Germinal center (tissue), 1 donor: ENCODE measurements at regions not wholly inside any gene's neighbourhood (a gene's known extent, or its start where the extent isn't known, plus 50 kb on each side); places are given as distances from the start of the nearest gene placed in this dataset.
"Not testable (repeated sequence)": the region's sequence is repeated elsewhere in the genome, so short reads cannot be mapped to it uniquely, and the experiment has no call there.

Experiments used
- DNase-seq: peaks from one replicate; pipeline ENCODE4 v3.0.0; 2012; ENCODE audit warnings: mixed read lengths, low spot score

DNA sequence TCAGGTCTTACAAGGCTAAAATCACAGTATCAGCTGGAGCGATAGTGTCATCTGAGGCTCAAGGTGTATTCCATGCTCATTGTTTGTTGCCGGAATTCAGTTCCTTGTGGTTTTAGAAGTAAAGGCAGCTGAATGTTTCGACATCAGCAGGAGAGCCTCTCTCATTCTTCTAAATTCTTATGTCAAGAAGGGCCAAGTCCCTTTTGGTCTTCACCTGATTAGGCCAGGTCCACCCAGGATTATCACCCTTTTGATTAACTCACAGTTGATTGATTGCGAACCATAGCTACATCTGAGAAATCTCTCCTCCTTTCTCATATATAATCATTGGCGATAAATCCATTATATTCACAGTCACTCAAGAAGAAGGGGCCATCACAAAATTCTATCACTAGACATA is 806.7 kb upstream of the PRMT6 start:
- no peak for DNase-seq

DNA sequence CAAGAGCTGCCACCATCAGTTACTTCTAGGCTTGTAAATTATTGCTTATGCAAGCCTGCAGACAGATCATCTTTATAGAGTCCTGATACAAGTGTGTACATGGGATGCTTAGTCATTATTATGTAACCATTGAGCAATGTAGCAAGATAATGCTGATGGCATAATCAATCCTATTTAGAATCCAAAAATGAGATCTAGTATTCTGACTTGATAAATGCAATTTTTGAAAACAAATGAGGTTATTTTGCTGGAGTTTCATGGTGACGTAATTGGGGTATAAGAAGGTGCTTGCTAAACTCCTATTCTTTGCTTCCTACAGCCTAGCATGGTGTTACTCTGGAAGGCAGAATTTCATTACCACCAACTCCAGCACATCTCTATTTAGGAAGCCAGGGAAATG is 801.7 kb upstream of the PRMT6 start:
- no peak for DNase-seq

DNA sequence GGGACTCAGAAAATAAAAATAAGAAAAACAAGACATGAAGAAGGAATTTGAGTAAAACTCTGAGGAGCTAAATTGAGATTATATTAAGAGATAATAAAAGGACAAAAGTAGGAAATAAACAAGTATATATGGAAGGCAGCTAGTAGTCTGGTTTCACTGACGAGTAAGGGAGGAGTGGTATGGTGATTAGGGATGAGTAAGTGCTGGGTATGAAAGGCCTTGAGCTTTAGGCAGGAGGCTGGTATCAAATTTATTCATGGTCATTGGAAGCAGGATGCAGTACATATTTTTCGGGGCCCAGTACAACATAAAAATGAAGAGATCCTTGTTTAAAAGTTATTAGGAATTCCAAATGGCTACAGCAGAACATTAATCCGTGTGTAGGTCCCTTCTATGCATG is 789.7 kb upstream of the PRMT6 start:
- no peak for DNase-seq

DNA sequence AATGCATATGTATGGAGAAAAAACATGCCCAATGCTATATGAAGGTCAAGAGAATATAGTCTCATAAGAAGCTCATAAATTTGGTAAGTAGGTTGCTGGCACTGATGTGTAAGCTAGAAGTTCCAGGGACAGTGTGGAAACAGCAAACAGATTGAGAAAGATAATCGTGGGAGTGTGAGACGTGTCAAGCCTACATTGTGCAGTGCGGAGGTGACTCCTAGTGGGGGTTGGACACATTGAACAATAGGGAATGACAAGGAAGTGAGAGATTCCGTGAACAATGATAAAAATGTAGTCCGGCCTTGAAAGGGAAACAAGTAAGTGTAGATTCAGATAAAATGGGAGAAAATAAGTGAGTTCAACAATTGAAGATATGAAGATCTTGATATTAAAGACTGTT is 788.4 kb upstream of the PRMT6 start:
- DNase-seq = no peak

DNA sequence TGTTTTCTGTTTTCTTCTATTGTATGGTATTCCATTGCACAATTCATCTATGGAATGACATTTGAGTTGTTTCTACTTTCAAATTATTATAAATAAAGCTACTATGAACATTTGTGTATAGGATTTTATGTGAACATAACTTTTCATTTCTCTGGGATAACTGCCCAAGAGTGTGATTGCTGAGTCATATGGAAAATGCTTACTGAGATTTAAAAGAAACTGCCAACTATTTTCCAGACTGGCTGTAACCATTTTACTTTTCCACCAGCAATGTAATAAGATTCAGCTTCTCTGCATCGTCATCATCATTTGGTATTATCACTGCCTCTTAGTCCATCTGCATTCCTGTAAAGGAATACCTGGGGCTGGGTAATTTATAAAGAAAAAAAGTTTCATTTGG is 779.6 kb upstream of the PRMT6 start:
- no peak for DNase-seq

DNA sequence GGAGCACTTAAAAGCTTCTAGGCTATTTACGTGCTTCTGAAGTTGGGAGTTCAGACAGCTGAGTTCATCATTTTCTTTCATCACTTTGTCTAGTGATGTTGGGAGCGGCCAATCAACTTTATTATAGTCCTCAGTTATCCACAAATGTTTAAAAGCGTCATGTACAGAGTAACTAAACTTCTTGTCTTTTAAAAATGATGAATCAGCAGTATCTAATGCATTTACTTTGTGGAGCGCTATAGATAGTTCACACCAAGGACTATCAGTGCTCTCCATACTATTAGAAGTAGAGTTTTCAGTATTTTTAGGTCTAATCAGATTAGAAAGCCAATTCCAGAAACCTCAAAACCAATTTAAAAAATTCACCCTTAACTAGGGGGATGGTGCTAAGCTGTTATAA is 778.7 kb upstream of the PRMT6 start:
- DNase-seq = no peak

DNA sequence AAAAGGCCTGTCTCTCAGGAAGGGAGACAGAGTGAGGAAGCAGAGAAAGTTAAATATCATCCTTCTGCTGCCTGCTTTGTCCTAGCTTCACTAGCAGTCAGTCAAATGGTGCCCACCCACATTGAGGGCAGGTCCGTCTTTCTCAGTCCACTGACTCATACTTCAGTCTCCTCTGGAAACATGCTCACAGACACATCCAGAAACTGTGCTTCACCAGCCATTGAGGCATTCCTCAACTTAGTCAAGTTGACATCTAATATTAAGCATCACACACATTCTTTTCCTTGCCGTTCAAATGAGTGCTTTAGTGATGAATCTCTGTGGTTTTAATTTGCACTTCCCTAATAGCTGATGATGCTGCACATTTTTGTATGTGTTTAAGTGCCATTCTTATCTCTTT is 777.8 kb upstream of the PRMT6 start:
- DNase-seq = no peak

DNA sequence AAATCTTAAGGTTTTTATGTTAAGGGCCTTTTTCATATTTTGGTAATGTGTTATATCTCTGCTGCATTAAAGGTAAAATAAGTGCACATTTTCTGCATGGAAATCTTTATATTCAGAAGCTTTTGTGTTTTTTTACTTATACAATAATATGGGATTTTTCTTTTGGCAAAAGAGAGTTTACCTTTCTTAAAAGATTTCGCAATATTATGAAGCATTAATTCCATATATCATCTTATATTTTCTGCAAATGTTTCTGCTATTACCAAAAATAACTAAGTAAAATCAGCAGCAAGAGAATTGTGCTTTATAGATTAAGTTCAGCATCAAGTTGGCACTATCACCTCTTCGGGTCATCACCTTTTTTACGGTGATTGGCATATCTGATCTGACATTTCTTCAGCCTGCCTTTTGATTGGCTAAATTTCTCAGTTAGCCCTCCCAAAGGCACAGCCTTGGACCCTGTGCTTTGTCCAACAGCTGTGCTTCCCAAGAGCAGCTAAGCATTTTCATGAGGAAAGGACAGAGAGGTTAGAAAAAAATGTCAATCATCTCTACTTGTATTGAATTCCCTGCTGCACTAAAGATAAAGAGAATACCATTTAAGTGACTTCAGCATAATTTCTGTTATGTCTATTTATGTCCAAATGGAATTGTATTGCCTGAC is 767.1 kb upstream of the PRMT6 start:
- no peak for DNase-seq

DNA sequence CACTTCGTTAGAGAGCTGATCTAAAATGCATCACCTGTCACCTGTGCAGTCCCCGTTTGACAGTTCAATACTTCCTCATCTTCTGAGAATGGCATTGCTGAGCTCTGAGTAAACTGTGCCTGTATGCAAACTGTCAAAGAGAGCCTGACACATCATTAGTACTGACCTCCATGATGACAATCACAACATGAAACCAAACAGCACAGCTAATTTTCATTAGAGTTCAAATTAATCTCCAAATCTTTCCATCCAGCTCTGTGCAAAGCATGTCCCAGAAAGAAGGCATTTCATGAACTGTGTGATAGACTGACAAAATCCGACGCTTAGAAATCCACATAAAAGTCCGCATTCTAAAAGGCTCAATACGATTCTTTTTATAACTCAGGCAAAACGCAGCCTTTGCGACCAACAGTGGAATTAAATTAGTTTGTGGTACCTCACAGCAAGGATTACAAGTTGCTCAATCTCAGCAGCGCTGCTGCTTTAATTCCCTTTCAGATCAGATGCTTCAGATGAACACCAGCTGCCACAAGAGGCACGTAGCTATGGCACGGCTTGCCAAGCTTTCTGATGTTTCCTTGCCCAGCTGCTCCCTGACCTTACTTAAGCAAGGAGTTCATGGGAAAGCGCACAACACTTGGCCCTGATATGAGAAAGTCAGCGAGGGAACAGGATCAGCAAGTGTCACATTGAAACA is 765.5 kb upstream of the PRMT6 start:
- DNase-seq = no peak

DNA sequence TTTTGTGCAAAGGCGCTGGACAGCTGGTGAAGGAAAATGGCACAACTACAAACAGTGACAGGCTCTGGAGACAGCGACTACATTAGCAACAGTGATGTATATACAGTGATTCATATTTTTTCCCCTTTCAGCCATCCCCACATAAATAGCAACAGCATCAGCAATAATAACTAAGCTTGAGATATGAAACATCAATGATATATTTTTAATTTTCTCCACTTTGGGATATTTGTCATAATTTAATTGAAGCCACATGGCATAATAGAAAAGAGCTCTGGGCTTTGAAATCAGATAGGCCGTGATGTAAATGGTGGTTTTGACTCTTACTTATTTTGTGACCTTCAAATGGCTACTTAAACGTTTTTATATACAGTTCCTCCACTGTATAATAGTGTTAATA is 764.3 kb upstream of the PRMT6 start:
- no peak for DNase-seq

DNA sequence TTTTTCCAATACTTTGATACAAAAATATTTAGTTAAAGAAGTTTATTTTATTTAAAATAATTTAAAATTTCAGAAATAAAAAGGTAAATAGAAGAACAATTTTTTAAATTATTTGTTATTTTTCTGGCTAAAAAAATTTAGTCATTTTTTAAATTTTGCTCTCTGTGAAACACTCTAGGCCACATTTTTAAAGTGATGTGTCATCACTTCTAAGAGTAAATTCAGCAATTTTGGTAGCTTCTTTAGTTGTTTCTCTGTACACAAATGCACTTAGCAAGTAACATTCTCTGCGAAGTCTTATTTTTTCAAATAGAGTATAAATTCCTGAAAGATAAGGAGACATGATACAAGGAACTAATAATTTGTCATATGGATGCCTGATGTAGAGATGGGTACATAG is 760.0 kb upstream of the PRMT6 start:
- DNase-seq = no peak

DNA sequence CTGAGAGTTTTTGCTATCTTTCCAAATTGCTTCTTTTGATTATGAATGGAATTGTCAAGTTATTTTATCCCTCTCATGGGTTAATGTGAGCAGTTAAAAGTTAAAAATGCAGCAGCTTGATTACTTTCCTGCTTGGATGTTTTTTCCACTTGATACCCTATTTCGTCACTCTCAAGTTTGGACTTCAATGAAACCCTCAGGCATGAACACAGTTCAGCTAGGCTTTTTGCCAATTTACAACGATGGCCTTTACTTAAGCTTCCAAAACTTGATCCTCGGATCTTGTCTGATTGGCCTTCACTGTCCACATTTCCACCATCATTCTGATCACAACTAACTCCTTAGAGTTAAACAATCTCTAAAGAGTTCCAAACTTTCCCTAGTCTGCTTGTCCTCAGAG is 752.4 kb upstream of the PRMT6 start:
- DNase-seq = no peak

DNA sequence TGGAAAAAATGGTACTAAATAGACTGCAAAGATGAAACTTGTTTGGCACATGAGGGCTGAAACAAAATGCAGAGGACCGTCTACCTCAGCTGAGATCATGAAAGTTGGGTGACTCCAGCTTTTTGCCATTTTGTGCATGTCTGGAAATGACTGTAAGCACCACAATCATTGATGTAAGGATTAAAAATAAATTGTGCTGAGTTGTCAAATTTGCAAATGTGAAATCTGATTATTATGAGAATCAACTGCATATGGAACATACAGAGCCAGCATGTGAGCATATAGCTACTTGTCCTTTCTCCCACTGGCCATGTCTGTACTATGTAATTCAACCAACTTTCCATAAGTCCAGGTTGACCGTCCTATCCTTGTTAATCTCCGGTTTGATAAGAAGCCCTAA is 736.9 kb upstream of the PRMT6 start:
- DNase-seq = no peak

DNA sequence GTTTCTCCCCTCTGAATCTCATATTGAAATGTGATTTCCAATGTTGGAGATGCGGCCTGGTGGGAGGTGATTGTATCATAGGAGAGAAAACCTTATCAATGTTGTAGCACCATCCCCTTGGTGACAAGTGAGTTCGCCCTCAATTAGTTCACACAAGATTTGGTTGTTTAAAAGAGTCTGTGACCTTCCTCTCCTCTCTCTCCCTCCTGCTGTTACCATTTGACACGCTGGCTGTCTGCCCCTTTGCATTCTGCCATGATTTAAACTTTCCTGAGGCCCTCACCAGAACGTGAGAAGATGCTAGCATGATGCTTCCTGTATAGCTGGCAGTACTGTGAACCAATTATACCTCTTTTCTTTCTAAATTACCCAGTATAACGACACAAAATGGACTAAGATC is 730.9 kb upstream of the PRMT6 start:
- DNase-seq = no peak

DNA sequence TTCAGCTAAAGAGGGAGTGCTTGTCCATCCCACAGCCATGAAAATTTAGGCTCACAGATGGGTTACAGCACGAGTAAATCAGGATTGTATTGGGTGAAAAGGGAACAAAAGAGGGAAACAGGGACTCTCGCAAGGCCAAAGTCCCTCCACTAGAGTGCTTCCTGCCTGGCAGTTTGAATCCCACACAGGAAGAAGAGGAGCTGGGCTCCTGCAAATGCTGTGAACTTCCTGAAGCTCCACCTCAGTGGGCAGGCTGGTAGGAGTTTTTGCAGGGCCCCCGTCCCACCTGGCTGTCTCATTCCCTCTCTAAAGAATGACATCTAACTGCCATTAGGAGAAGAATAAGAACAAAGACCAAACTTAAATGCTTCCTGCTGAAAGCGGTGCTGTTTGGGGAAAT is 712.0 kb upstream of the PRMT6 start:
- DNase-seq = no peak

DNA sequence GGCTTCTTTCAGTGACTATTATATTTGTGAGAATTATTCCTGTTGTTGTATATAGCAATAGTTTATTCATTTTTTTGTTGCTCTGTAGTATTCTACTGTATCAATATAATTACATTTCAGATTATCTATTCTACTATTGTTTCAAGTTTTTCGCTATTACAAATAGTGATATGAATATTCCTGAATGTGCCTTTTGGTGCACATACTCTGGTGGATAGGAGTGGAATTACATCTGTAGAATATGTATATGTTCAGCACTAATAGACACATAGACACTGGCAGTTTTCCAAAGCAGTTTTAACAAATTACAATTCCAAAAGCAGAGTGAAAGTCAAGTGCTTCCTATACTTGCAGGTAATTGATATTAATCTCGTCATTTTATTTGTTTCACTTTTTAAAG is 696.2 kb upstream of the PRMT6 start:
- no peak for DNase-seq

DNA sequence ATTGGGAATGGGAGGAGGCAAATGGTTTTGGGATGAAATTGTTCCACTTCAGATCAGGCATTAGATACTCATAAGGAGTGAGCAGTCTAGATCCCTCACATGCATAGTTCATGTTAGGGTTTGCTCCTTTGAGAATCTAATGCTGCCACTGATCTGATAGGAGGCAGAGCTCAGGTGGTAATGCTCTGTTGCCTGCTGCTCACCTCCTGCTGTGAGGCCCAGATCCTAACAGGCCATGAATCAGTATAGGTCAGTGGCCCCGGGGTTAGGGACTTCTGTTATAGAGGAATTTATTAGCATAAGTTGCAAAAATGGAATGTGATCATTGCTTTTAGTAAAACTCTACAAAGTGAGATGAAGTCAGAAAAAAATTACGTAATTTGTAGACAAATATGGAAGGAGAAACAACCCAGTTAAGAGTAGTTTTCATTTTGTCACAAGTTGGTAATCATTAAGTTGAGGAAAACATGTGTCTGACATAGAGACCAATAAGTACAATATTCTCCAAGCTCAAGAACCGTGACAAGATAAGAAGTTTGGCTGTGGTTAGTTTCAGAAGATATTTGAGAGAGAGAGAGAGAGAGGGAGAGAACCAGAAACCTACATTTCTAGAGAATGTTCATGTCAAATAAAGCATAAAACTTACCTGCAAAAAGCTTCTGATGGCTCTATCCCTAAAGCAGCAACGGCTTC is 689.7 kb upstream of the PRMT6 start:
- DNase-seq = no peak

DNA sequence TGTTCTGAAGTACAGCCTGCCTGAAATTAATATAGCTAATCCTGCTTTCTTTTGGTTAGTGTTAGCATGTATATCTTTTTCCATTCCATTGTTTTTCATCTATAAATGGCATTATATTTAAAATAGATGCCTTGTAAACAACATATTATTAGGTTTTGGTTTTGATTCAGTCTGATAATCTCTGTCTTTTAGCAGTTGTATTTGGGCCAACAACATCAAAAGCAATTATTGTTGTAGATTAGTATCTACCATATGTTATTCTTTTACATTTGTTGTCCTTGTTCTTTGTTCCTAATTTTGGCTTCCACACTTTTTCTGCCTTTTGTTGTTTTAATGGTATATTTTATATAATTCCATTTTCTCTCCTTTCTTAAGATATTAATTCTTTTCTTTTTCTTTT is 678.2 kb upstream of the PRMT6 start:
- DNase-seq = no peak

DNA sequence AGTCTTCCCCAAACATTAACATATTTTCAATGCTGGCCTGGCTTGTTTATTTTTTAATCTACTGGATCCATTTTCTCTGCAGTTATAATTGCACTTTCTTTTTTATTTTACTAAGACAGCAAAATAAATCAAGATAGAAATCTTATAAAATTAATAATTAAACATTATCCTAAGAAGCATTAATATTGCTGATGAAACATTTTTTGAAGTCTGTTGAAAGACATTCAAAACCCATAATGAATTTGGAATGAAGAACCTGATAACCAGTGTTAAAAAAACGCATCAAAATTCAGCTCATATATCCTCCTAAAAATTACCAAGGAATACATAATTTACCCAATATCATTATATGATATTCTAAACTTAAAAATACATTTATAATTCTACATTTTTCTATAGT is 675.7 kb upstream of the PRMT6 start:
- DNase-seq = no peak

DNA sequence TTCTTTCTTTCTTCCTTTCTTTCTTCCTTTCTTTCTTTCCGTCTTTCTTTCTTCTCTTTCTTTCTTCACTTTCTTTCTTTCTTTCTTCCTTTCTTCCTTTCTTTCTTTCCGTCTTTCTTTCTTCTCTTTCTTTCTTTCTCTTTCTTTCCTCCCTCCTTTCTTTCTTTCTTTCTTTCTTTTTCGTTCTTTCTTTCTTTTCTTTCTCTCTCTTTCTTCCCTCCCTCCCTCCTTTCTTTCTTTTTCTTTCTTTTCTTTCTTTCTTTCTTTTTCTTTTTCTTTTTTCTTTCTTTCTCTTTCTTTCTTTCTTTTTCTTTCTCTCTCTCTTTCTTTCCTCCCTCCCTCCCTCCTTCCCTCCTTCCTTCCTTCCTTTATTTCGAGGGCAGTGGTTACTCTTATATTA is 667.3 kb upstream of the PRMT6 start:
- not testable (repeated sequence) for DNase-seq

DNA sequence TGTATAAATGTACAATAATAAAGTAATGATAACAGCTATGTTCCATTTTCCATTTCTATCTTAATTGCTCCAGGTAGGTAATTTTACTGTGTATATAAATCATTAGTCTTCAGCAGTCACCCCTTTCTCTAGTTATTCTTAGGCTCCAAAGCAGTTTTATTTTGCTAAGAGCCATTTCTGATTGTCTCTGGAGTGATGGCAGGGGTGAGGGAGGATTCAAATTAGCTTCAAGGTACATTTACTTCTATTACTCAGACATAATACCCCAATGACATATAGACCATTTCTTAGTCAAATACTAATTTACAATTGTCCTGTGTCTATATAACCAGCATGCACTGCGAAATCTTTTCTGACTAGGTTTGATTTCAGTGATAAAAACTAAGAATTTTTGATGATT is 663.4 kb upstream of the PRMT6 start:
- no peak for DNase-seq

DNA sequence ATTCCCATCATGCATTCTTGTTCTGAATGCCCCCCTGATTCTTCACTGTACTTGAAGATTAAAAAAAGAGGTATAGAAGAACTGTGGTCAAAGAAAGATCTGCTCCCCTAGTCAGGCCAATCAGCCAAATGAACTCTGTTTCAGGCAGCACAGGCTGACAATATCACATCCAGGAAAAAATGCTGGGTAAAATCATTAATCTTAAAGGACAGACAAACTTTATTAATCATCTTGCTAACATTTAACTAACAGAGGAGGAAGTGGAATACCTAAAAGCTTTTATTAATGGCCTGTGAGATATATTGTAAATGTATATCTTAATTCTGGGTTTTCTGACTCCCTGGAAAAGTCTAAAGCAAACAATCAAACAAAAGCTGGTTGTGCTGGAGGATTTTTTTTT is 660.5 kb upstream of the PRMT6 start:
- DNase-seq = no peak

DNA sequence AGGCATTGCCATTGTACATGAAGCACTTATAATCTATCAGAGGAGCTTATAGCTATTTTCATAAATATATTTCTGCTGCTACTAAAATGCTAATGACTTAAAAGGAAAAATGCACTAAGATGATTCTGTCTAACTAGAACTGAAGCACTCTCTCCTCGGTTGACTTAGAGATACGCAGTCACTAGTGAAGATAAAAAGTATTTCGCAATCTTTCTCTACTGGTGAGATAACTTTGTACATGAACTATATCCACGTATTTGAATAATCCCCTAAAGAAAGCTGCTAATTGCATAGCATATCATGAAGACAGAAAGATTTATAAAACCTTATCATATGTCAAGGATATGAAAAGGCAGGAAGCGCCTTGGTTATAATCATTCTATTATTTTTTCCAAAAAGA is 658.1 kb upstream of the PRMT6 start:
- no peak for DNase-seq

DNA sequence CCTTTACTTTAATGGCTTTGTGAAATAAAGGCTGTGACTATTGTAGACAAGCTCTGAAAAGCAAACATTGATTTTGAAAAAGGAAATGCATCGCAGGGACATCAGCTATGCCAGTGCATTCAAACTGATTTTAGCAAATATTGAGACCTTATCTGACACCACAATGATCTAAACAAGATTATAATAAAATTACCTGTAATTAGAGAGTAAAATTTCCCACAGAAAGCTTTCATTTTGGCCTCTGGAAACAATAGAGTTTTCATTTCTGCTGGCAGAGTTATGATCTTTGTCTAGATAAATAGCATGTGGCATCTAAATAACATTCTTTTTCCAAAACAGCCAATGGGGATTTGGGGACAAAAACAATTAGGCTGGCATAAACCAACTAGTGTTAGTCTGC is 650.4 kb upstream of the PRMT6 start:
- no peak for DNase-seq
